GM21737 (cell line): ENCODE measurements at regions not wholly inside any gene's neighbourhood (a gene's known extent, or its start where the extent isn't known, plus 50 kb on each side); places are given as distances from the start of the nearest gene placed in this dataset.
"Not testable (repeated sequence)": the region's sequence is repeated elsewhere in the genome, so short reads cannot be mapped to it uniquely, and the experiment has no call there.

Source experiments
- ATAC-seq: cut with Tn5 transposase; IDR thresholded peaks from one replicate; pipeline ENCODE4 v1.9.1; 2021; ENCODE audit warnings: mild to moderate bottlenecking, moderate library complexity; ENCODE audit not compliant: unreplicated experiment

DNA sequence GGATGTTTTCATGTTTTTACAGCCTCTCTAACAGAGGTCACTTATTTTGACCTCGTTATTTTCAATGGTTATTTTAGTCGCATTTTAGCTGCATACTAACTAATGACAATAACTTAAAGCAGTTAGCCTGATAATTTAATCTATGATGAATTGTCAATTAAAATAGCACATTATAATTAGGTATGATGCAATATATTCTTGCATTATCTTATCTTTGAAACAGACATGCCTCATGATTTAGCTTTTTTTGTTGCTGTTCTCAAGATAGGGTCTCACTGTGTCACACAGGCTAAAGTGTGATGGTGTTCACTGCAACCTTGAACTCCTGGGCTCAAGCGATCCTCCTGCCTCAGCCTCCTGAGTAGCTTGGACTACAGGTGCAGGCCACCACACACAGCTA is 126.4 kb downstream of the KBTBD2 start:
- ATAC-seq = no peak

GRCh38 chr7:32762925-32763293 is 128.7 kb downstream of the KBTBD2 start:
- no peak for ATAC-seq

DNA sequence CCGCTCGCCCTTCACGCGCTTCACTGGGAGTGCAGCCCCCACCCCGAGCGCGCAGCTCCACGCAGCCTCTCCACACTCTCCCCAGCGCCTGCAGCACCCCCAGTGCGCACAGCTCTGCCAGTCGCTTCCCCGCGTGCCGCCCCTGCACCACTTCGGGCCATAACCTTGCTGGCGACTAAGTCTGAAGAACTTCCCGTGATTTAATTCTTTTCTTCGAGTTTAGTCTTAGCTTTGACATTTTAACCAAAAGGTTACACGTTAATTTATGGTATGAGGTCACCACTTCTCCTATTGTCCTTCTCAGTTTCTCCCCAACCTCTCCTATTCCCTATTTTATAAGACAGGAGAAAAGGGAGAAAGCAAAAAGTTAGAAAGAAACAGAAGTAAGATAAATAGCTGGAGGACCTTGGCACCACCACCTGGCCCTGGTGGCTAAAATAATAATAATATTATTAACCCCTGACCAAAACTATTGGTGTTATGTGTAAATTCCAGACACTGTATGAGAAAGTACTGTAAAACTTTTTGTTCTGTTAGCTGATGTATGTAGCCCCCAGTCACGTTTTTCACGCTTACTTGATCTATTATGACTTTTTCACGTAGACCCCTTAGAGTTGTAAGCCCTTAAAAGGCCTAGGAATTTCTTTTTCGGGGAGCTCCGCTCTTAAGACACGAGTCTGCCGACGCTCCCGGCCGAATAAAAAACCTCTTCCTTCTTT is 129.2 kb downstream of the KBTBD2 start:
- ATAC-seq = not testable (repeated sequence)

- ATAC-seq = no peak
Observed at GRCh38 chr7:32761451-32762205, 129.9 kb downstream of the KBTBD2 start.

GRCh38 chr7:32760755-32761154 is 130.8 kb downstream of the KBTBD2 start:
- not testable (repeated sequence) for ATAC-seq

GRCh38 chr7:32759859-32760258 is 131.7 kb downstream of the KBTBD2 start:
- ATAC-seq = not testable (repeated sequence)

GRCh38 chr7:32753872-32754271 is 137.7 kb downstream of the KBTBD2 start:
- ATAC-seq = not testable (repeated sequence)

- not testable (repeated sequence) for ATAC-seq
Observed at GRCh38 chr7:32748337-32748736, 143.2 kb downstream of the KBTBD2 start.

GRCh38 chr7:32747443-32748148 is 144.0 kb downstream of the KBTBD2 start:
- not testable (repeated sequence) for ATAC-seq

GRCh38 chr7:32741853-32742476 is 149.6 kb downstream of the KBTBD2 start:
- not testable (repeated sequence) for ATAC-seq

GRCh38 chr7:32739749-32740148 is 151.8 kb downstream of the KBTBD2 start:
- ATAC-seq = not testable (repeated sequence)

- ATAC-seq = not testable (repeated sequence)
Observed at GRCh38 chr7:32738390-32738789, 153.2 kb downstream of the KBTBD2 start.

DNA sequence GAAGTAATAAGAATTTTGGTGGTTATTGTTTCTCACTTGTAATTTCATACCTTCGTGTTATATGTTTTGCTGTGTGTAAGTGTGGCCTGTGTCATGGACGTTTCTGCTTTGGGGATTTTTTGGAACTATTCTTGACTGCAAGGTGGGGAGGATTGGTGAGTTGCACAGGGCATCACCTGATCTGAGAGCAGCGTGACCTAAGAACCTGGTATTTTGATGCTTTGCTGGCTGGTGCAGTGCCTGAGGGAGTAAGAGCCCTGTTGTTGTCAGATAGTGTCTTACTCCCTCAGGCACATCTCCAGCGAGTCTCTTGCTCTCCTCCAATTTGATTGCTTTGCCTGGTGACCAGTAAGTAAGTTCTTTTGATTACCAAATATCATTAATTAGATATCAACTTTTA is 158.8 kb downstream of the KBTBD2 start:
- ATAC-seq = not testable (repeated sequence)

- not testable (repeated sequence) for ATAC-seq
Observed at GRCh38 chr7:32729335-32729675, 162.3 kb downstream of the KBTBD2 start.

- ATAC-seq = peak; percentile 71
Observed at GRCh38 chr7:32728412-32729334, 162.9 kb downstream of the KBTBD2 start.

GRCh38 chr7:32727483-32728411 is 163.8 kb downstream of the KBTBD2 start:
- ATAC-seq = peak; percentile 56

DNA sequence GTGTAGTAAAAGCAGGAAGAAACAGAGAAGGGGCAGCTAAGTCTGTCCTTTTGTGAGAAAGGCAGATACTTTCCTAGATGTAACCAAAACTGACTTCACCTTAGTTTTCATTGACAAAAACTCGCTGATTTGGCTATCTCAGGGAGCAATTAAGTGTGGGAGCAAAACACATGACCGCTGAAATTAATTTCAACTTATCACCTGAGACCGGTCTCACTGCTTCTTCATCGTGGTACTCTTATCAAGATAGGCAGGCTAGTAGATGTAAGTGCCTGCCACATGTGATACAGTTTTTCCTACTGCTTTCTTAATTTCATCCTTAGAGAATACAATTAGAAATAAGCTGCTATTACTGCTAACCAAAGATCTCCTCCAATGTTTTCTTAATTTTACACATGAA is 168.7 kb downstream of the KBTBD2 start:
- not testable (repeated sequence) for ATAC-seq

DNA sequence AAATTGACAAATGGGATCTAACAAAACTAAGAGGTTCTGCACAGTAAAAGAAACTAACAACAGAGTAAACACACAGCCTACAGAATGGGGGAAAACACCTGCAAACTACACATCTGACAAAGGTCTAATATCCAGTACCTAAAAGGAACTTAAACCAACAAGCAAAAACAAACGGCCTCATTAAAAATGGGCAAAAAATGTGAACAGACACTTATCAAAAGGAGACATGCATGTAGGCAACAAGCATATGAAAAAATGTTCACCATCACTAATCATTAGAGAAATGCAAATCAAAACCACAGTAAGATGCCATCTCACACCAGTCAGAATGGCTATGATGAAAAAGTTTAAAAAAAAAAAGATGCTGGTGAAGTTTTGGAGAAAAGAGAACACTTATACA is 197.4 kb downstream of the KBTBD2 start:
- ATAC-seq = no peak
